HFF-Myc (cell line): ENCODE measurements at regions not wholly inside any gene's neighbourhood (a gene's known extent, or its start where the extent isn't known, plus 50 kb on each side); places are given as distances from the start of the nearest gene placed in this dataset.
"Not testable (repeated sequence)": the region's sequence is repeated elsewhere in the genome, so short reads cannot be mapped to it uniquely, and the experiment has no call there.

ENCODE experiments used
- DNase-seq: peaks from one replicate; pipeline ENCODE4 v3.0.0-alpha.2; 2011; ENCODE audit warnings: low read depth; ENCODE audit errors: extremely low read depth
- H3K4me3 ChIP-seq: replicated peaks from 2 replicates; pipeline ENCODE4 v1.5.1; 2011; ENCODE audit warnings: low read depth, mild to moderate bottlenecking, control low read depth, low read length
- CTCF ChIP-seq: IDR thresholded peaks from 2 replicates; pipeline ENCODE4 v1.5.1; 2012; ENCODE audit warnings: mild to moderate bottlenecking, low read depth, low read length, control low read depth; ENCODE audit errors: missing control alignments

DNA sequence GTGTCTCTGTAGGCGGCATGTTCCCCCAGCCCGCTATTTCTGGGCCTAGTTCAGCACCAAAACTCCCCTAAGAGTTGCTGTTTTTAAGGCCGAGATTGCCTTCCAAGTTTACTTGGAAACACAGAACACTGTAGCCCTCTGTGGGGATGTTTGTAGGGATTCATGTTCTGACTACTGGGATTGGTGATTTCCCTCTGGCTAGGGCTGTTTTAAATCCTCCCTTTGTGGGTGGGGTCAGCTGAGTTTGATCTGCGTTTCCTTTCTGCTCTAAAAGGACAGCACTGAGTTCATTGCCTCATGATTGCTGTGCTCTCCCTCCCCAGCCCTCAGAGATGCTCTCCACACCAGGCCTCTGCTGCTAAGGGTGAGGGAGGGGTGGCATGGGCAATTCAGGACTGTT lies 640.6 kb upstream of the DPPA4 start:
- H3K4me3 ChIP-seq: no peak overlapping the region
- DNase-seq: no peak
- TF ChIP-seq CTCF: no peak

- no peak overlapping the region for H3K4me3 ChIP-seq
- no peak for TF ChIP-seq CTCF
- no peak for DNase-seq
These were observed 644.9 kb upstream of the DPPA4 start for GRCh38 chr3:109982201-109982600.

DNA sequence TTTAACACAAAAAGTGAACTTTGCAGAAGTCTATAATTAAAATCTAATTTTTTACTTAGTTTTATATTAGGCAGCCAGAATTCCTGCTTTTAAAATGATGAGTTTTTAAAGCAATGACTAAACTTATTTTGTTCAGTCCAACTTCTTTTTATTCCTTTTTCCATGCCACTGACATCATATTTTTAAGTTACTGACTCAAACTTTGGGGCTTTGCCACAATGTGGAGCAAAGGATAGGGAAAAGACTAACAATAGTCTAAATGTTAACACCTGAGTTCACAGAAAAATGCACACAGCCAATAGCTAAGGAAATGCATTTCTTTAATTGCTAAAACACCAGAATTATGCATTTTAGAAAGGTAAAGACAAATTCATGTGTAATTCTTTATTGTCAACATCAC lies 647.6 kb upstream of the DPPA4 start:
- TF ChIP-seq CTCF: no peak
- DNase-seq: no peak
- no peak overlapping the region for H3K4me3 ChIP-seq

DNA sequence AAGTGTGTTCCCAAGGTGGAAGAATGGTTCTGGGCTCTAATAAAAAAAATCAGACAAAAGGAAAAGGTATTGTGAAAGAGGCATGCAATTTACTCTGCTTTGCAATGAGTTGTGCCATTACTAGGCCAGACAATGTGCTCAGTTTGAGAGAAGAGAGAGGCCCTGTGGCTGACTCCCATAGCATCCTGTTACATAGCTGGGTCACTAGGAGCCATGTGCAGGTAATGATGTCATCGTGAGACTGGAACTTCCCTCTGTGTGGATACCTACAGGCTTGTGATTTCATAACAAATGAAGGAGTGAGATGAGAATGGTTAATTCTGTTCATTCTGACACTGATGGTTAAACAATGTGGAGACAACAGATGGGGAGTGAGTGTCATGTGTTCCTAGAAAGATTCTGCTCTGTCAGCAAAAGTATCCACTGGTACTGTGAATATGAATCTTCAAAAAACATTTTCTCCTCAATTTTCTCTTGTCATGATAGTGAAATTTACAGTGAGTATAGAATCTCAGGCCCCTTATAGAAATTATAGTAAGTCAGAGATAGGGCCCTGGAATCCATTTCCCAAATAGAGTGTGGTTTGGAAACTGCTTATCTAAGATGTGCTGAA lies 648.7 kb upstream of the DPPA4 start:
- H3K4me3 ChIP-seq: no peak overlapping the region
- no peak for DNase-seq
- no peak for TF ChIP-seq CTCF

GRCh38 chr3:109994853-109995252 lies 657.5 kb upstream of the DPPA4 start:
- DNase-seq: no peak
- TF ChIP-seq CTCF: no peak

DNA sequence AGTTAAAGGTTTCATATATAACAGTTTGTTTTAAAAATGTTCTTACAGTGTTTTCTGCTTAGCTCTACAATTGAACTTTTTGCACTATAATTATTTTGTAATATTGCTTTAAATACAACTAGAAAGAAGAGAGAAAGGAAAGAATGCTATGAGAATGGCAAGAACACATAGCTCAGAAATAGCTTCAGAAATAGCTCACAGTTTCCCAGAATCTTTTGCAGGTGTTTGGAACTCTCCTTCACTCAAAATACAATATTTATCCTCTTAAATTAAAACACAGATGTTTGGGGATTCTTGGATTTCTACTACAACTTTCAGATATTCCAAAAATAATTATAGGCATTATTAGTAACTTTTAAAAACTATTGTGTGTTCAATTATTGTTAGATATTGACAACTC lies 658.0 kb upstream of the DPPA4 start:
- TF ChIP-seq CTCF: no peak
- H3K4me3 ChIP-seq: no peak overlapping the region
- no peak for DNase-seq

More at GRCh38 chr3:109994853-109995252, 657.5 kb upstream of the DPPA4 start:
- no peak overlapping the region for H3K4me3 ChIP-seq

GRCh38 chr3:110001905-110002304 lies 664.6 kb upstream of the DPPA4 start:
- not testable (repeated sequence) for DNase-seq, H3K4me3 ChIP-seq
